NCI-H524 (cell line): ENCODE measurements at regions not wholly inside any gene's neighbourhood (a gene's known extent, or its start where the extent isn't known, plus 50 kb on each side); places are given as distances from the start of the nearest gene placed in this dataset.
"Not testable (repeated sequence)": the region's sequence is repeated elsewhere in the genome, so short reads cannot be mapped to it uniquely, and the experiment has no call there.

Experiments
- DNase-seq, 2 experiments: peaks; one replicate each; lab custom pipeline; 2025; lab: John Stamatoyannopoulos, UW

GRCh38 chr2:136715146-136715545, 50.2 kb upstream of the THSD7B start:
- no peak for DNase-seq

GRCh38 chr2:136714452-136714951, 50.8 kb upstream of the THSD7B start:
- DNase-seq = no peak

- no peak for DNase-seq
Observed at GRCh38 chr2:136713739-136714138, 51.6 kb upstream of the THSD7B start.

GRCh38 chr2:136705336-136705735, 60.0 kb upstream of the THSD7B start:
- no peak for DNase-seq

GRCh38 chr2:136703214-136703613, 62.1 kb upstream of the THSD7B start:
- no peak for DNase-seq

- no peak for DNase-seq
Observed at GRCh38 chr2:136696438-136696837, 68.9 kb upstream of the THSD7B start.

GRCh38 chr2:136693966-136694365, 71.4 kb upstream of the THSD7B start:
- no peak for DNase-seq

GRCh38 chr2:136680079-136680478, 85.3 kb upstream of the THSD7B start:
- DNase-seq = not testable (repeated sequence)

GRCh38 chr2:136665736-136666135, 99.6 kb upstream of the THSD7B start:
- DNase-seq = peak; percentile 58 to 88

GRCh38 chr2:136664713-136665405, 100.5 kb upstream of the THSD7B start:
- DNase-seq = peak; percentile 63 to 91

- DNase-seq = no peak
Observed at GRCh38 chr2:136658201-136658600, 107.1 kb upstream of the THSD7B start.

- DNase-seq = no peak
Observed at GRCh38 chr2:136653861-136654260, 111.5 kb upstream of the THSD7B start.

- DNase-seq = peak; percentile 77 to 91
Observed at GRCh38 chr2:136651456-136652010, 113.8 kb upstream of the THSD7B start.

- no peak for DNase-seq
Observed at GRCh38 chr2:136647039-136647438, 118.3 kb upstream of the THSD7B start.

GRCh38 chr2:136645236-136645828, 120.0 kb upstream of the THSD7B start:
- DNase-seq = no peak

GRCh38 chr2:136639651-136640050, 125.7 kb upstream of the THSD7B start:
- no peak for DNase-seq

- DNase-seq = no peak
Observed at GRCh38 chr2:136638193-136638592, 127.2 kb upstream of the THSD7B start.

GRCh38 chr2:136637402-136637801, 127.9 kb upstream of the THSD7B start:
- no peak for DNase-seq

GRCh38 chr2:136628490-136628889, 136.9 kb upstream of the THSD7B start:
- no peak for DNase-seq

- peak; percentile 69 to 89 for DNase-seq
Observed at GRCh38 chr2:136613096-136613495, 152.2 kb upstream of the THSD7B start.

- no peak for DNase-seq
Observed at GRCh38 chr2:136612079-136612478, 153.3 kb upstream of the THSD7B start.

- no peak for DNase-seq
Observed at GRCh38 chr2:136611451-136611850, 153.9 kb upstream of the THSD7B start.

GRCh38 chr2:136582628-136583205, 182.6 kb upstream of the THSD7B start:
- no peak for DNase-seq
